ENCODE measurements at regions not wholly inside any gene's neighbourhood (a gene's known extent, or its start where the extent isn't known, plus 50 kb on each side); places are given as distances from the start of the nearest gene placed in this dataset.

GRCh38 chr18:10142496-10143160, 228.8 kb downstream of the VAPA start:
- no peaks in the 10 kb centered on the region for H3K36me3 ChIP-seq
- DNase-seq (ENCODE audit: low spot score in 2 of 2), result no peak
- intact Hi-C loops (cut with DNase I; ENCODE audit: low total_unique reads), result no loop called here
- H3K27ac ChIP-seq, result no peak overlapping the region
- H3K27me3 ChIP-seq, result no peaks in the 10 kb centered on the region
- H3K9me3 ChIP-seq, result no peaks in the 10 kb centered on the region
- no peak for TF ChIP-seq POLR2A (IDR thresholded peaks at IDR 0.05)
- TF ChIP-seq CTCF (IDR thresholded peaks at IDR 0.05), result no peak
- TF ChIP-seq POLR2AphosphoS5 (IDR thresholded peaks at IDR 0.05), result no peak
- no peaks in the 10 kb centered on the region for H3K4me1 ChIP-seq
- H3K4me3 ChIP-seq, result no peak overlapping the region

- no peak overlapping the region for H3K27ac ChIP-seq
- no peak overlapping the region for H3K4me3 ChIP-seq
- no peaks in the 10 kb centered on the region for H3K9me3 ChIP-seq
- no peaks in the 10 kb centered on the region for H3K4me1 ChIP-seq
- no peaks in the 10 kb centered on the region for H3K27me3 ChIP-seq
- DNase-seq (ENCODE audit: low spot score in 2 of 2), result no peak
- no peak for TF ChIP-seq POLR2A (IDR thresholded peaks at IDR 0.05)
- TF ChIP-seq POLR2AphosphoS5 (IDR thresholded peaks at IDR 0.05), result no peak
- TF ChIP-seq CTCF (IDR thresholded peaks at IDR 0.05), result no peak
- intact Hi-C loops (cut with DNase I; ENCODE audit: low total_unique reads), result no loop called here
- no peaks in the 10 kb centered on the region for H3K36me3 ChIP-seq
These were observed 229.8 kb downstream of the VAPA start for GRCh38 chr18:10143596-10143995.

- TF ChIP-seq CTCF (IDR thresholded peaks at IDR 0.05), result no peak
- TF ChIP-seq POLR2AphosphoS5 (IDR thresholded peaks at IDR 0.05), result no peak
- no peak for TF ChIP-seq POLR2A (IDR thresholded peaks at IDR 0.05)
- no peaks in the 10 kb centered on the region for H3K9me3 ChIP-seq
- H3K4me3 ChIP-seq, result no peak overlapping the region
- H3K27me3 ChIP-seq, result no peaks in the 10 kb centered on the region
- H3K36me3 ChIP-seq, result no peaks in the 10 kb centered on the region
- no peaks in the 10 kb centered on the region for H3K4me1 ChIP-seq
- H3K27ac ChIP-seq, result no peak overlapping the region
- DNase-seq (ENCODE audit: low spot score in 2 of 2), result no peak
- intact Hi-C loops (cut with DNase I; ENCODE audit: low total_unique reads), result no loop called here
These were observed 231.7 kb downstream of the VAPA start for GRCh38 chr18:10145546-10145945.

- TF ChIP-seq POLR2AphosphoS5 (IDR thresholded peaks at IDR 0.05) (no peak), POLR2A (IDR thresholded peaks at IDR 0.05) (no peak), CTCF (IDR thresholded peaks at IDR 0.05) (no peak)
- H3K36me3 ChIP-seq, result no peaks in the 10 kb centered on the region
- no peaks in the 10 kb centered on the region for H3K9me3 ChIP-seq
- intact Hi-C loops (cut with DNase I; ENCODE audit: low total_unique reads), result no loop called here
- no peak for DNase-seq (ENCODE audit: low spot score in 2 of 2)
- no peaks in the 10 kb centered on the region for H3K4me1 ChIP-seq
- H3K27me3 ChIP-seq, result no peaks in the 10 kb centered on the region
- H3K4me3 ChIP-seq, result no peak overlapping the region
- no peak overlapping the region for H3K27ac ChIP-seq
These were observed 233.4 kb downstream of the VAPA start for GRCh38 chr18:10147226-10147625.

- no peak overlapping the region for H3K27ac ChIP-seq
- H3K36me3 ChIP-seq, result no peaks in the 10 kb centered on the region
- H3K4me1 ChIP-seq, result no peaks in the 10 kb centered on the region
- no peak for DNase-seq (ENCODE audit: low spot score in 2 of 2)
- H3K27me3 ChIP-seq, result no peaks in the 10 kb centered on the region
- H3K9me3 ChIP-seq, result no peaks in the 10 kb centered on the region
- TF ChIP-seq POLR2AphosphoS5 (IDR thresholded peaks at IDR 0.05), result no peak
- no peak for TF ChIP-seq CTCF (IDR thresholded peaks at IDR 0.05)
- no peak for TF ChIP-seq POLR2A (IDR thresholded peaks at IDR 0.05)
- no peak overlapping the region for H3K4me3 ChIP-seq
- intact Hi-C loops (cut with DNase I; ENCODE audit: low total_unique reads), result no loop called here
These were observed 233.9 kb downstream of the VAPA start for GRCh38 chr18:10147752-10148151.

Data from breast epithelium (tissue), 4 donors.